GM12878 (cell line): ENCODE measurements at regions not wholly inside any gene's neighbourhood (a gene's known extent, or its start where the extent isn't known, plus 50 kb on each side); places are given as distances from the start of the nearest gene placed in this dataset.

ENCODE experiments used
- ATAC-seq: fragments of 200-7000 bp; cut with Tn5 transposase; 3 replicates; pipeline ENCODE4 v1.9.1; 2020; ENCODE audit warnings: mild to moderate bottlenecking, moderate library complexity
- BruUV-seq: library from RNA; stranded (reverse); fragments of 400-500 nt; replicated peaks from 2 replicates; lab custom pipeline; 2021; lab: Mats Ljungman, UMichigan
- CTCF ChIA-PET: fragments of 300-600 bp; sonication (Branson Sonifier 250); formaldehyde crosslinking; extraction: SDS; loops from one replicate; lab custom pipeline; 2021; ENCODE audit warnings: inconsistent platforms; lab: Yijun Ruan, JAX
- POLR2A ChIA-PET: fragments of 350-600 bp; formaldehyde crosslinking; extraction: SDS; loops from one replicate; lab custom pipeline; 2021; ENCODE audit warnings: inconsistent platforms; lab: Charles Lee
- RAD21 ChIA-PET: fragments of 300-600 bp; sonication (Branson Sonifier 250); formaldehyde crosslinking; loops from one replicate; lab custom pipeline; 2023; ENCODE audit warnings: antibody characterized with exemption; ENCODE audit not compliant: unreplicated experiment; lab: Charles Lee
- SMC1A ChIA-PET: fragments of 300-600 bp; sonication (Branson Sonifier 250); formaldehyde crosslinking; loops from one replicate; lab custom pipeline; 2023; ENCODE audit not compliant: unreplicated experiment, uncharacterized antibody; lab: Charles Lee
- DNase-seq: peaks from one replicate; pipeline ENCODE4 v3.0.0-alpha.2; 2011; ENCODE audit warnings: low read depth, low spot score
- FAIRE-seq: peaks from 3 replicates; lab custom pipeline; 2011; peaks lifted over from hg19 to GRCh38; lab: Jason Lieb, UNC
- H2AFZ ChIP-seq: 2 replicates; pipeline ENCODE4 v1.6.0; 2011; ENCODE audit warnings: low read depth, low read length, control low read depth; ENCODE audit not compliant: control insufficient read depth
- H3K27ac ChIP-seq: 2 replicates; pipeline ENCODE4 v1.5.1; 2011; ENCODE audit warnings: control low read depth; ENCODE audit not compliant: control insufficient read depth, insufficient read depth
- H3K27me3 ChIP-seq, 2 experiments: replicated peaks in 1 of 2; 2 replicates each; pipeline versions ENCODE4 v1.6.0 to v1.6.1; 2011; ENCODE audit warnings: low read length in 1 of 2; ENCODE audit not compliant: control insufficient read depth in 2 of 2, insufficient read depth in 2 of 2
- H3K36me3 ChIP-seq, 2 experiments: 2 replicates each; pipeline ENCODE4 v1.5.1; 2011; ENCODE audit warnings: low read length in 1 of 2; ENCODE audit not compliant: control insufficient read depth in 2 of 2, insufficient read depth in 2 of 2
- H3K4me1 ChIP-seq: 2 replicates; pipeline ENCODE4 v1.6.1; 2011; ENCODE audit warnings: mild to moderate bottlenecking, low read length, moderate library complexity, mixed read lengths; ENCODE audit not compliant: control insufficient read depth, insufficient read depth
- H3K4me2 ChIP-seq: 2 replicates; pipeline ENCODE4 v1.6.0; 2011; ENCODE audit warnings: control low read depth; ENCODE audit not compliant: control insufficient read depth, insufficient read depth
- H3K4me3 ChIP-seq: fragments of 200-600 bp; sonication (generic); 2 replicates; pipeline ENCODE4 v1.5.1; 2016
- H3K79me2 ChIP-seq: 2 replicates; pipeline ENCODE4 v1.6.0; 2011; ENCODE audit warnings: low read length; ENCODE audit not compliant: control insufficient read depth, insufficient read depth
- H3K9ac ChIP-seq: 2 replicates; pipeline ENCODE4 v1.8.0; 2011; ENCODE audit warnings: low read length, control low read depth, mixed read lengths; ENCODE audit not compliant: control insufficient read depth, insufficient read depth
- H3K9me3 ChIP-seq: replicated peaks from 3 replicates; pipeline ENCODE4 v1.5.1; 2011; ENCODE audit warnings: mild to moderate bottlenecking, low read length; ENCODE audit not compliant: control insufficient read depth, insufficient read depth
- H4K20me1 ChIP-seq: 2 replicates; pipeline ENCODE4 v1.6.0; 2011; ENCODE audit not compliant: control insufficient read depth, insufficient read depth
- HDAC2 ChIP-seq: fragments of 200-600 bp; sonication (generic); IDR thresholded peaks from 2 replicates; pipeline ENCODE4 v1.6.1; 2017
- KAT2A ChIP-seq: conservative IDR thresholded peaks from 2 replicates; pipeline ENCODE4 v1.6.1; 2011; ENCODE audit warnings: low read depth, low read length; ENCODE audit not compliant: control insufficient read depth
- MEF2A ChIP-seq: IDR thresholded peaks from 2 replicates; pipeline ENCODE4 v1.6.1; 2011; ENCODE audit warnings: low read depth, mild to moderate bottlenecking, low read length, moderate library complexity; ENCODE audit not compliant: insufficient read depth
- MYC ChIP-seq: IDR thresholded peaks from 2 replicates; pipeline ENCODE4 v1.6.1; 2011; ENCODE audit warnings: mild to moderate bottlenecking, low read length, moderate library complexity, inconsistent platforms; ENCODE audit not compliant: insufficient read depth, insufficient replicate concordance, insufficient read length, severe bottlenecking
- SIN3A ChIP-seq: IDR thresholded peaks from 2 replicates; pipeline ENCODE4 v1.6.1; 2012; ENCODE audit warnings: low read depth, low read length, improper control_type of control experiment
- YY1 ChIP-seq: IDR thresholded peaks from 2 replicates; pipeline ENCODE4 v1.6.1; 2011; ENCODE audit warnings: low read depth, mild to moderate bottlenecking, low read length
- ZNF24 ChIP-seq: fragments of 450-650 bp; IDR thresholded peaks from 2 replicates; pipeline ENCODE4 v1.6.1; 2017; ENCODE audit warnings: antibody characterized with exemption, mild to moderate bottlenecking
- WGBS: methylation state at CpG from one replicate; pipeline ENCODE4 v1.1.6; 2016; ENCODE audit warnings: low lambda C conversion rate; ENCODE audit not compliant: insufficient replicate concordance, insufficient coverage; ENCODE audit errors: missing lambda C conversion rate; 5-methylcytosine and 5-hydroxymethylcytosine counted together
- in situ Hi-C: fragments of 300-500 bp; cut with MboI; formaldehyde crosslinking; loops from 9 replicates; pipeline ENCODE4 v1.14.3; 2018; ENCODE audit warnings: mixed read lengths
- intact Hi-C: fragments of 100-400 bp; cut with micrococcal nuclease; formaldehyde crosslinking; loops from one replicate; pipeline ENCODE4 v1.14.2; 2022; ENCODE audit not compliant: unreplicated experiment
- TF ChIP-seq, protein P1 (sequence below): fragments of 450-650 bp; IDR thresholded peaks from 2 replicates; pipeline ENCODE4 v1.6.1; 2014; ENCODE audit warnings: mild to moderate bottlenecking
- TF ChIP-seq, protein P2 (sequence below): IDR thresholded peaks from 2 replicates; pipeline ENCODE4 v1.6.1; 2012; ENCODE audit warnings: low read length, inconsistent platforms
- TF ChIP-seq, protein P3 (sequence below): fragments of 450-650 bp; formaldehyde crosslinking; IDR thresholded peaks from 2 replicates; pipeline ENCODE4 v1.5.0; 2022; ENCODE audit warnings: mild to moderate bottlenecking, missing genetic modification characterization
- TF ChIP-seq, protein P4 (sequence below): fragments of 450-650 bp; IDR thresholded peaks from 2 replicates; pipeline ENCODE4 v1.6.1; 2016; ENCODE audit warnings: mild to moderate bottlenecking, moderate library complexity, borderline replicate concordance

DNA sequence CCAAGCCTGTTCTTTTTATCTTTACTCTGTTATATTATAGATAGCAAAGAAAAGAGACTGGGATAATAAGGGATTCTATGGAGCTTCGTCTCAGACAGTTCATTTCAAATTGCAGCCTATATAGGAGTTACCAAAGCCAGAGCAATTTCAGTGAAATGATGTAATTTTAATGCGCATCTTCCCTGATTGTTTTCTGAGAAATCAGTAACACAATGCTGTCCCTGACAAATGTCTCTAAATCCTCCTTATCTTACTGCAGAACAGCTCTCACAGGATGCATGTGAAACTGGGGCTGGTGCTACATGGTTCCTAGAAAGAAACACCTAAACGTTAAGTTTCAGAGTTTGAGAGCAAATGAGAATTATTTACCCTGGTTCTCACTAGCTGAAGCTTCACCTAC is 467.9 kb upstream of the ANO3 start (continued):
- TF ChIP-seq, protein P1, sequence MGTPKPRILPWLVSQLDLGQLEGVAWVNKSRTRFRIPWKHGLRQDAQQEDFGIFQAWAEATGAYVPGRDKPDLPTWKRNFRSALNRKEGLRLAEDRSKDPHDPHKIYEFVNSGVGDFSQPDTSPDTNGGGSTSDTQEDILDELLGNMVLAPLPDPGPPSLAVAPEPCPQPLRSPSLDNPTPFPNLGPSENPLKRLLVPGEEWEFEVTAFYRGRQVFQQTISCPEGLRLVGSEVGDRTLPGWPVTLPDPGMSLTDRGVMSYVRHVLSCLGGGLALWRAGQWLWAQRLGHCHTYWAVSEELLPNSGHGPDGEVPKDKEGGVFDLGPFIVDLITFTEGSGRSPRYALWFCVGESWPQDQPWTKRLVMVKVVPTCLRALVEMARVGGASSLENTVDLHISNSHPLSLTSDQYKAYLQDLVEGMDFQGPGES = no peak
- TF ChIP-seq MEF2A = no peak
- TF ChIP-seq, protein P2, sequence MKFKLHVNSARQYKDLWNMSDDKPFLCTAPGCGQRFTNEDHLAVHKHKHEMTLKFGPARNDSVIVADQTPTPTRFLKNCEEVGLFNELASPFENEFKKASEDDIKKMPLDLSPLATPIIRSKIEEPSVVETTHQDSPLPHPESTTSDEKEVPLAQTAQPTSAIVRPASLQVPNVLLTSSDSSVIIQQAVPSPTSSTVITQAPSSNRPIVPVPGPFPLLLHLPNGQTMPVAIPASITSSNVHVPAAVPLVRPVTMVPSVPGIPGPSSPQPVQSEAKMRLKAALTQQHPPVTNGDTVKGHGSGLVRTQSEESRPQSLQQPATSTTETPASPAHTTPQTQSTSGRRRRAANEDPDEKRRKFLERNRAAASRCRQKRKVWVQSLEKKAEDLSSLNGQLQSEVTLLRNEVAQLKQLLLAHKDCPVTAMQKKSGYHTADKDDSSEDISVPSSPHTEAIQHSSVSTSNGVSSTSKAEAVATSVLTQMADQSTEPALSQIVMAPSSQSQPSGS = no peak
- TF ChIP-seq YY1 = no peak

DNA sequence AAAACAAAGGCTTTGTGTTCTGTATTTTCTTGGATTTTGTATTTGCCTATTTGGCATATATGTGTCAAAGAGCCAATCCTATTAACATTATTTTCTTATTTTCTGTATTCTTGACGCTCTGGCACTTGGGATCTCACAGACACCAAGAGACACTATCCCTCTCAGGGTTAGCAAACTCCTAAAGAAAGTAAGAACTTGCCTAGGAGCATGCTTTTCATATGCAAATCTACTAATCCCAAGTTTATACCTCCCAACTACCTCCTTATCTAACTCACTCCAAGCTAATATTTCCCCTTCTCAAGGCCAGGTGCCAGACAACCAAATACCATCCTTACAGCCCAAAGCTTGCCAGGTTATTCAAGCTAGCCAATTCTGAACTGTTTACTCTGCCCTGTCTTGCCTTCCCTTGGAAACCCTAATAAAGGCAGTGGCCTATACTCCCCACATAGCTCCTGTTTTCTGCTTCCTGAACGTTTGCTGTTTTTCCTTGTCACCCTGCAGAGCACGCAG is 455.4 kb upstream of the ANO3 start:
- no peak overlapping the region for H3K4me2 ChIP-seq
- no peaks in the 10 kb centered on the region for H3K79me2 ChIP-seq
- BruUV-seq = no TSS peak
- H2AFZ ChIP-seq = no peak overlapping the region
- 4% methylated on average over 3 of the region's 3 CpGs for WGBS
- POLR2A ChIA-PET = no interaction called here
- no peak for ATAC-seq
- no peak overlapping the region for H3K9ac ChIP-seq
- CTCF ChIA-PET = no interaction called here
- FAIRE-seq = no peak
- H3K27ac ChIP-seq = no peak overlapping the region
- DNase-seq = no peak
- SMC1A ChIA-PET = no interaction called here
- intact Hi-C loops = no loop called here
- H4K20me1 ChIP-seq = no peaks in the 10 kb centered on the region
- H3K27me3 ChIP-seq = no peaks in the 10 kb centered on the region
- RAD21 ChIA-PET = no interaction called here
- no peaks in the 10 kb centered on the region for H3K4me1 ChIP-seq
- in situ Hi-C loops = no loop called here
- no peaks in the 10 kb centered on the region for H3K9me3 ChIP-seq
- H3K36me3 ChIP-seq = no peaks in the 10 kb centered on the region
- H3K4me3 ChIP-seq = no peak overlapping the region
- TF ChIP-seq ZNF24 (no peak), MYC (no peak), KAT2A (no peak), SIN3A (no peak), HDAC2 (no peak), MEF2A (no peak)
- TF ChIP-seq, protein P3, sequence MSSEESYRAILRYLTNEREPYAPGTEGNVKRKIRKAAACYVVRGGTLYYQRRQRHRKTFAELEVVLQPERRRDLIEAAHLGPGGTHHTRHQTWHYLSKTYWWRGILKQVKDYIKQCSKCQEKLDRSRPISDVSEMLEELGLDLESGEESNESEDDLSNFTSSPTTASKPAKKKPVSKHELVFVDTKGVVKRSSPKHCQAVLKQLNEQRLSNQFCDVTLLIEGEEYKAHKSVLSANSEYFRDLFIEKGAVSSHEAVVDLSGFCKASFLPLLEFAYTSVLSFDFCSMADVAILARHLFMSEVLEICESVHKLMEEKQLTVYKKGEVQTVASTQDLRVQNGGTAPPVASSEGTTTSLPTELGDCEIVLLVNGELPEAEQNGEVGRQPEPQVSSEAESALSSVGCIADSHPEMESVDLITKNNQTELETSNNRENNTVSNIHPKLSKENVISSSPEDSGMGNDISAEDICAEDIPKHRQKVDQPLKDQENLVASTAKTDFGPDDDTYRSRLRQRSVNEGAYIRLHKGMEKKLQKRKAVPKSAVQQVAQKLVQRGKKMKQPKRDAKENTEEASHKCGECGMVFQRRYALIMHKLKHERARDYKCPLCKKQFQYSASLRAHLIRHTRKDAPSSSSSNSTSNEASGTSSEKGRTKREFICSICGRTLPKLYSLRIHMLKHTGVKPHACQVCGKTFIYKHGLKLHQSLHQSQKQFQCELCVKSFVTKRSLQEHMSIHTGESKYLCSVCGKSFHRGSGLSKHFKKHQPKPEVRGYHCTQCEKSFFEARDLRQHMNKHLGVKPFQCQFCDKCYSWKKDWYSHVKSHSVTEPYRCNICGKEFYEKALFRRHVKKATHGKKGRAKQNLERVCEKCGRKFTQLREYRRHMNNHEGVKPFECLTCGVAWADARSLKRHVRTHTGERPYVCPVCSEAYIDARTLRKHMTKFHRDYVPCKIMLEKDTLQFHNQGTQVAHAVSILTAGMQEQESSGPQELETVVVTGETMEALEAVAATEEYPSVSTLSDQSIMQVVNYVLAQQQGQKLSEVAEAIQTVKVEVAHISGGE = no peak
- TF ChIP-seq, protein P4, sequence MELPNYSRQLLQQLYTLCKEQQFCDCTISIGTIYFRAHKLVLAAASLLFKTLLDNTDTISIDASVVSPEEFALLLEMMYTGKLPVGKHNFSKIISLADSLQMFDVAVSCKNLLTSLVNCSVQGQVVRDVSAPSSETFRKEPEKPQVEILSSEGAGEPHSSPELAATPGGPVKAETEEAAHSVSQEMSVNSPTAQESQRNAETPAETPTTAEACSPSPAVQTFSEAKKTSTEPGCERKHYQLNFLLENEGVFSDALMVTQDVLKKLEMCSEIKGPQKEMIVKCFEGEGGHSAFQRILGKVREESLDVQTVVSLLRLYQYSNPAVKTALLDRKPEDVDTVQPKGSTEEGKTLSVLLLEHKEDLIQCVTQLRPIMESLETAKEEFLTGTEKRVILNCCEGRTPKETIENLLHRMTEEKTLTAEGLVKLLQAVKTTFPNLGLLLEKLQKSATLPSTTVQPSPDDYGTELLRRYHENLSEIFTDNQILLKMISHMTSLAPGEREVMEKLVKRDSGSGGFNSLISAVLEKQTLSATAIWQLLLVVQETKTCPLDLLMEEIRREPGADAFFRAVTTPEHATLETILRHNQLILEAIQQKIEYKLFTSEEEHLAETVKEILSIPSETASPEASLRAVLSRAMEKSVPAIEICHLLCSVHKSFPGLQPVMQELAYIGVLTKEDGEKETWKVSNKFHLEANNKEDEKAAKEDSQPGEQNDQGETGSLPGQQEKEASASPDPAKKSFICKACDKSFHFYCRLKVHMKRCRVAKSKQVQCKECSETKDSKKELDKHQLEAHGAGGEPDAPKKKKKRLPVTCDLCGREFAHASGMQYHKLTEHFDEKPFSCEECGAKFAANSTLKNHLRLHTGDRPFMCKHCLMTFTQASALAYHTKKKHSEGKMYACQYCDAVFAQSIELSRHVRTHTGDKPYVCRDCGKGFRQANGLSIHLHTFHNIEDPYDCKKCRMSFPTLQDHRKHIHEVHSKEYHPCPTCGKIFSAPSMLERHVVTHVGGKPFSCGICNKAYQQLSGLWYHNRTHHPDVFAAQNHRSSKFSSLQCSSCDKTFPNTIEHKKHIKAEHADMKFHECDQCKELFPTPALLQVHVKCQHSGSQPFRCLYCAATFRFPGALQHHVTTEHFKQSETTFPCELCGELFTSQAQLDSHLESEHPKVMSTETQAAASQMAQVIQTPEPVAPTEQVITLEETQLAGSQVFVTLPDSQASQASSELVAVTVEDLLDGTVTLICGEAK = no peak
